AG08396 (cell line): ENCODE measurements at regions not wholly inside any gene's neighbourhood (a gene's known extent, or its start where the extent isn't known, plus 50 kb on each side); places are given as distances from the start of the nearest gene placed in this dataset.

Experiments used
- DNase-seq: peaks from one replicate; pipeline ENCODE4 v3.0.0; 2012; ENCODE audit warnings: low spot score, mixed read lengths

GRCh38 chr10:130430852-130431704 is 294.9 kb downstream of the GLRX3 start:
- no peak for DNase-seq

DNA sequence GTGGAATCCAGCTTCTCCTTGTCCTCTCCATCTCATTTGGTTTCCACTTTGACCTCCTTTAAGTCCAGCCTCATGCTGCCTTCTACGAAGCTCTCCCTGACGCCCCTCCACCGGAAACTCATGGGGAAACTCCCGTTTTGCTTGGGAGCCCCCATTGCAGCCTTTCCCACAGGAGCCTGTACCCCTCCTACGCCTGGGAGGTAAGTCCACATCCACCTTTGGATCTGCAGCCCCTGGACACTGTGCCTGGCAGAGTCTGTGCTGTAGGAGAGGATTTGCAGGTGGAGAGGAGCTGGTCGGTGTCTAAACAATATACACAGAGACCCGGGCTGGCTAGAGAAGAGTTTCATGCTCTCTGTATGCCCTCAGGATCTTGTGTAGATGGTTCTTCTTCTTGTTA is 296.1 kb downstream of the GLRX3 start:
- no peak for DNase-seq

DNA sequence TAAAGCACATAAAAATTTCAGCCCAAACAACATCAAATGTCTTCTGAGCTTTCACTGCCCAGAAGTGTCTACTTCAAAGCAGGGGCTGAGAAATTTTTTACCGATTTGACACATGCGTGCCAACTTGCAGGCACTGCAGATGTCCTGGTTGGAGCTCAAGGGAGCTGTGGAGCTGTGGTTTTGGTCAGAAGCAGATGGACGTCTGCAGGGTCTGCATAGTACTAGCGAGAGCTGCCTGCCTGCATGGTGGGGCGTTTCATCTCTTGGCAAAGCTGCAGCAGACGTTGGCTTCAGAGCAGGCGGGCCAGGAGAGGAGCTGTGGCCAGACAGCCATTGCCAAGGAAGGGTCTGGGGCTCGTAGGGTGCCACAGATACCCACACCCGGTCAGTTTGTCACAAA is 296.7 kb downstream of the GLRX3 start:
- DNase-seq, result no peak

- DNase-seq, result no peak
Observed at GRCh38 chr10:130434446-130435385, 298.5 kb downstream of the GLRX3 start.

DNA sequence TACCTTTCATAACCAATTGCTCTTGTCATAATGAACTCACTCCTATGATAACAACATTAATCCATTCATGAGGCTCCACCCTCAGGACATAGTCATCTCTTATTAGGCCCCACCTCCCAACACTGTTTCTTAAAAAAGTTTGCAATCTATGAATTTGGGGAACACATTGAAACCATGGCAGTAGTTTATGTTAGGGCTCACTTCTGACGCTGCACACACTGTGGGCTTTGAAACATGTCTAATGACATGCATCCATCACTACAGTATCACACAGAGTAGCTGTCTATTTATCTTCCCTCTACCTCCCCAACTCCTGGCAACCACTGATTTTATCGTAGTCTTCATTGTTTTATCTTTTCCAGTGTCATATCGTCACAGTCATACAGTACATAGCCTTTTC is 299.8 kb downstream of the GLRX3 start:
- no peak for DNase-seq

DNA sequence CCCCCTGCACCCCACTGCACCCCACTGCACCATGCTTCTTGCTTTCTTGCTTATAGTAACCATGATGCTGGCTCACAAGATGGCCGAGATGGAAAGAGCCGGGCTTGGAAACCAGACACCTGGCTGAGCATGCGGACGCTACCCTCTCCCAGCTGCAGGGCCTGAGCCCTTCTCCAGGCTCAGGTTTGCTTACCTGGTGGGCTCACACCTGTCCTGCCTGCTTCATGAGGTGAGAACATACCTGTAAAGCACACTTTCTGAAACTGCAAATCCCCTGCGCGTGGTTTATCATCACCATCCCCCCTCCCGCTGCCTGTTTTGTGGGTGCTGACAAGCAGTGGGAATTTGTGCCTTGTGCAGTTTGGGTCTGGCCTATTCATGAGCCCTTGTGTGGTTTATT is 302.7 kb downstream of the GLRX3 start:
- no peak for DNase-seq

DNA sequence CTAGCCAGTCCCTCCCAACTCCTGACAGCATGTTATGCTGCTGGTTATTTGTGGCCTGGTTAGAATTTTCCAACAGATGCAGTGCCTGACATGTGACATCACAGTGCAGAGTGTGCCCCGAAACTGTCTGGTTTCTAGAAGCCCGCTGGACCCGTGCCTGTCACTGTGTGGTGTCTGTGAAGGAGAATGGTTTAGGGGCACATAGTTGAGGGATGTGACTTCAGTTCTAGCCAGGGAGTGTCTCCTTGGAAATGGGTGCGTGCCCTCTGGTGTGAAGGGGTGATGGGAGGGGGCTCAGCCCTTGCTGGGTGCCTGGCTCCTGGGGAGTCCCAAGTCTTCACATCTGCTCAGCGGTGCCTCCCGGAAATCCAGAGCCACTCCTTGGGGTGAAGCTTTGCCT is 303.6 kb downstream of the GLRX3 start:
- no peak for DNase-seq

DNA sequence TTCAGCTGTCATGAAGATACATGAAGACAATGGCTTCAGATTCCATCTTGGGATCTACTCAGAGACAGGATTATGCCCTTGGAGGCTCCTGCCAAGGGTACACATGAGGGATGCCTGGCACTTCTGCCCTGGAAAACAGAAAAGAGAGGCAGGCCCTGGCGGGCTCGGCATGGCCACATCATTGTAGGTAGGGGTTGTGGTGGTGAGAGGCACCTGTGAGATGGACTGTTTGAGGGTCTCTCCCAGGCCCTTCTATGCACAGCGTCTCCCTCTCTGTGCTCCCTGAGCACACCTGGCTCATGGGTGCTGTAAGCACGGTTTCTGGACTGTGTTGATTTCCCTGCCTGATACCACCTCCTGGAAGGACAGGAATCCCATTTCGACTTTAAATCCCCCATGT is 304.3 kb downstream of the GLRX3 start:
- no peak for DNase-seq

- no peak for DNase-seq
Observed at GRCh38 chr10:130440971-130441370, 304.8 kb downstream of the GLRX3 start.

DNA sequence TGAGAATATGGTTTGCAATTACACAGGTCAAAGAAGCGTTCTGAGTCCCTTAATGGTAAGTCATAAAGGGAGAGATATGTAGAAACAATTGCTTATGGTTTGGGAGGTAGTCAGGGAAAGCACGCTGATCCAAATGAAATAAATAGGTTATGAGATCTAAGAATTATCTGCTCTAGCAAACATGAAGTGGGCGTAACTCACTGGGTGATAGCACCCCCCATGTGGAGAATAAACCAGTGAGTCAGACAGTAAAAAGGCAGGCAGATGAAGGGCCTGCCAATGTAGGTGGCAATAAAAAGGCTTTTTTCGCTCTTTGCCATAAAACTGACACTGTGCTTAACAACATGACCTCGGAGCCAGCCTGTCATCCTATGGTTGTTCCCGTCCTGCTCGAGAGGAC is 306.9 kb downstream of the GLRX3 start:
- DNase-seq, result no peak

GRCh38 chr10:130453036-130453720 is 317.0 kb downstream of the GLRX3 start:
- DNase-seq, result no peak

GRCh38 chr10:130453721-130454542 is 317.7 kb downstream of the GLRX3 start:
- no peak for DNase-seq

- no peak for DNase-seq
Observed at GRCh38 chr10:130454543-130455000, 318.4 kb downstream of the GLRX3 start.

DNA sequence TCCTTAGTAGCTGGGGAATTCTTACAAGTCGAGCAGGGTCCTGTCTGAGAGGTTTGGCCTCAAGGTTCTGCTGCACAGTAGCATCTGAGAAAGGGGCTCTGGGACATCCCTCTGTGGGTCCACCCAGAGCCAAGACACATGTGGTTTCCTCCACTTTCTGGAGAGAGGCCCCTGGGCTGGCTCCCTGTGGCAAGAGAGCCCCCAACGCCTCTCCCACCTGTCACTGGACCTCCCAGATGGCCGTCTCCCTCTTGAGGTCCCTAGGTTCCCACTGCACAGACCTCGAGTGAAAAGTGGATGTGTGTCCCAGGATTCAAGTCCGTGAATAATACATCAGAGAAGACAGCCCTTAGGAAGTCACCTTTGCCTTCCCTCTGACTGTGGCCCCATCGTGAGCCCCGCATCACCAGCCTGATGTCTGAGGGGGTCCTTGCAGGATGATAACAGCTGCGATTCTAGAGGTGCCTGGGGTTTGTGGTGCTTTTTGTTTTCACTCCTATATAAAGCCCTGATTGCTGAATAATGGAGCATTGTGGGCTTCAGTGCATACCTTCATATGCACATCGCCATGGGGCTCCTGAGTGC is 319.0 kb downstream of the GLRX3 start:
- no peak for DNase-seq

DNA sequence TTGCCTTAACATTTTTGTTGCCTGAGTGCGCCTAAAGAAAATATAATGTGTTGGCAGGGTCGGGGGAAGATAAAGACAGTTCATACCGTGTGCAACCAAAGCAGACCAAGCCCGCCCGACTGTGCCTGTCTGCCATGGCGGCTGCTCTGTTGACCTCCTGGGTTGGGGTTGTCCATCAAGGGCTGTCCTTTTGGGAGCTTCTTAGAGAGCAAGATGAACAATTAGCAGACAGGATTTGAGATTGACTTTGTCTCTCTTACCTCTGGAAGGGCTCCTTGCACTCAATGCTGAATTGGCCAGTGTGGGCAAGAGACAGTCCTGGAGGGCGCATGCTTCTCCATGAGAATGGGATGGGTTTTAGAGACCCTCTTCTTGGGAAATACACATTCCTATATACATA is 319.6 kb downstream of the GLRX3 start:
- no peak for DNase-seq

- no peak for DNase-seq
Observed at GRCh38 chr10:130456616-130457015, 320.4 kb downstream of the GLRX3 start.

DNA sequence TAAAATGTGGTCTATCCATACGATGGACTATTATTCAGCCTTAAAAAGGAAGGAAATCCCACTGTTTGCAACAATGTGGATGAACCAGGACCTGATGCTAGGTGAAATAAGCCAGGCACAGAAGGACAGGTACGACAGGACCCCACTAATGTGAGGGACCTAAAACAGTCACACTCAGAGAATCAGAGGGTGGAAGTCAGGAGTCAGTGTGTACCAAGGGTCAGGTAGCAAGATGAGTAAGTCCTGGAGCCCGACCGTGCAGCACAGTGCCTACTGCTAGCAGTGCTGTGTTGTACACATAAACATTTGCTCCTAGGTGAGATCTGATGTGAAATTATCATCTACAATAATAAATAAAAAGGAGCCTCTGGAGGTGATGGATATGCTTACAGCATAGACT is 322.3 kb downstream of the GLRX3 start:
- no peak for DNase-seq

DNA sequence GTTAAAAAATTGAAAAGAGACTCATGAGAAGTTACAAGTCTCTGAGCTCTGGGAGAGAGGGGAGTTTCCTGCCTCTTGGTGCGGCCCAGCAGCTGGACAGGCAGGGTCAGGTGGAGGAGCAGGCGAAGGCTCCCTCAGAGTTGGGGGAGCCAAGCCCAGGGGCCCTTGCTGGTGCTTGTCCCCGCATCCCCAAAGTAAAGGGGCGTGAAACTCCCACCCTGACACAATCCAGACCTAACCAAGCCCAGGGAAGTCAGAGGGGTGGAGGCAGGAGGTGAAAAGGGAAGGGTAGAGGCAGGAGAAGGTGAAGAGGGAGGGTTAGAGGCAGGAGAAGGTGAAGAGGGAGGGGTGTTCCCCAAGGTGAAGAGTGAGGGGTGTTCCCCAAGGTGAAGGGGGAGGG is 322.8 kb downstream of the GLRX3 start:
- DNase-seq, result no peak

GRCh38 chr10:130459851-130460490 is 323.8 kb downstream of the GLRX3 start:
- no peak for DNase-seq

DNA sequence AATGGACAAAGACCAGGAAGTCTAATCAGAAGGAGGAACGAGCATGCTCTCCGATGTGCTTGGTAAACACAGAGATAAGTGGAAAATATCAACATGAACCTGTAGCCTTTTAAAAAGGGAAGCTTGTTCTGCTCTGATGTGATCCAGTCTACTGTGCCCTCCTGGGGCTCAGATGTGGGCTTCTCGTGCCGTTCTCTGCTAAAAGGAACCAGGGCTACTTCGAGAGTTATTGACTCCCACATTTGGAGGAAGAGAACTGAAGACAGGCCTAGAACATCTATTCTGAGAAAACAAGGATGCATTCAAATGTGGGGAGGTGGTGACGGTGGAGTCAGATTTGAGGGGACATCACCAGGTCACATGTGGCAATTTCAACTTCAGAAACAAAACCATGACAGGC is 325.4 kb downstream of the GLRX3 start:
- DNase-seq, result no peak
